HepG2 (cell line): ENCODE measurements at regions not wholly inside any gene's neighbourhood (a gene's known extent, or its start where the extent isn't known, plus 50 kb on each side); places are given as distances from the start of the nearest gene placed in this dataset.
A peak's percentile ranks its signal among the peaks of the same experiment; 100 is the strongest.

Experiments
- ATAC-seq: fragments of 200-7000 bp; cut with Tn5 transposase; 3 replicates; pipeline ENCODE4 v1.9.1; 2020; ENCODE audit warnings: mild to moderate bottlenecking, moderate library complexity
- BruUV-seq: library from RNA; stranded (reverse); fragments of 400-500 nt; replicated peaks from 2 replicates; lab custom pipeline; 2021; lab: Mats Ljungman, UMichigan
- CTCF ChIA-PET: fragments of 300-600 bp; formaldehyde crosslinking; extraction: SDS; loops from one replicate; lab custom pipeline; 2021; ENCODE audit warnings: low total read pairs, inconsistent platforms, low intra/inter-chr PET ratio; lab: Yijun Ruan, JAX
- POLR2A ChIA-PET: fragments of 350-600 bp; sonication (Branson Sonifier 250); formaldehyde crosslinking; loops from one replicate; lab custom pipeline; 2020; ENCODE audit warnings: antibody characterized with exemption, inconsistent platforms; lab: Yijun Ruan, JAX
- DNase-seq: peaks from one replicate; pipeline ENCODE4 v3.0.0-alpha.2; 2015; ENCODE audit warnings: low spot score
- FAIRE-seq: peaks from 3 replicates; lab custom pipeline; 2011; peaks lifted over from hg19 to GRCh38; lab: Jason Lieb, UNC
- H2AFZ ChIP-seq: one replicate; pipeline ENCODE4 v1.6.1; 2011; ENCODE audit warnings: low read length, inconsistent platforms
- H3K27ac ChIP-seq: fragments of 300-600 bp; 3 replicates; pipeline ENCODE4 v1.8.0; 2011; ENCODE audit warnings: mixed run types, mild to moderate bottlenecking, mixed read lengths, low read length, inconsistent platforms; ENCODE audit not compliant: insufficient read depth; ENCODE audit errors: extremely low read length
- H3K27me3 ChIP-seq, 2 experiments: fragments of 200-600 bp in 1 of 2; 2 replicates in 1 of 2; 3 replicates in 1 of 2; pipeline versions ENCODE4 v1.6.0 to v1.8.0; 2011; ENCODE audit warnings: low read length in 2 of 2, mild to moderate bottlenecking in 2 of 2, moderate library complexity in 2 of 2, inconsistent platforms in 1 of 2; ENCODE audit not compliant: insufficient read depth in 2 of 2, control insufficient read depth in 1 of 2
- H3K36me3 ChIP-seq, 2 experiments: fragments of 200-600 bp in 1 of 2; replicated peaks in 1 of 2; 2 replicates in 1 of 2; 3 replicates in 1 of 2; pipeline versions ENCODE4 v1.5.1 to v1.8.0; 2011; ENCODE audit warnings: low read length in 2 of 2, inconsistent platforms in 1 of 2; ENCODE audit not compliant: insufficient read depth in 2 of 2, control insufficient read depth in 1 of 2
- H3K4me1 ChIP-seq: 2 replicates; pipeline ENCODE4 v1.5.1; 2012; ENCODE audit warnings: low read length, inconsistent platforms; ENCODE audit not compliant: insufficient read depth
- H3K4me2 ChIP-seq: 2 replicates; pipeline ENCODE4 v1.6.0; 2011; ENCODE audit warnings: low read depth, low read length, inconsistent platforms
- H3K4me3 ChIP-seq, 3 experiments: fragments of 200-600 bp in 1 of 3; sonication (generic), shearing (Covaris generic) in 1 of 3; replicated peaks in 1 of 3; 2 replicates each; pipeline ENCODE4 v1.5.1; 2011 to 2016; ENCODE audit warnings: low read length in 3 of 3, inconsistent platforms in 2 of 3, low read depth in 2 of 3, mild to moderate bottlenecking in 2 of 3, control low read depth in 1 of 3, mixed read lengths in 1 of 3; ENCODE audit not compliant: insufficient read depth in 1 of 3
- H3K79me2 ChIP-seq: one replicate; pipeline ENCODE4 v1.6.1; 2011; ENCODE audit warnings: low read length, inconsistent platforms; ENCODE audit not compliant: insufficient read depth
- H3K9ac ChIP-seq: 2 replicates; pipeline ENCODE4 v1.6.0; 2011; ENCODE audit warnings: mild to moderate bottlenecking, low read depth, low read length, inconsistent platforms; ENCODE audit not compliant: insufficient read depth
- H3K9me3 ChIP-seq: 2 replicates; pipeline ENCODE4 v1.5.1; 2012; ENCODE audit warnings: mild to moderate bottlenecking, low read length
- H4K20me1 ChIP-seq: 2 replicates; pipeline ENCODE4 v1.6.0; 2011; ENCODE audit warnings: inconsistent platforms, mild to moderate bottlenecking, low read length, moderate library complexity; ENCODE audit not compliant: insufficient read depth
- AGO2 ChIP-seq: fragments of 200-400 bp; formaldehyde crosslinking; optimal IDR thresholded peaks from 2 replicates; pipeline ENCODE3; 2017; ENCODE audit warnings: mild to moderate bottlenecking, low read depth, low read length, moderate library complexity
- AHR ChIP-seq: IDR thresholded peaks from 2 replicates; pipeline ENCODE4 v1.6.1; 2018; ENCODE audit warnings: missing genetic modification reagents, missing compliant biosample characterization
- ARID2 ChIP-seq: sonication (generic); formaldehyde crosslinking; IDR thresholded peaks from 2 replicates; pipeline ENCODE4 v1.8.1; 2022; ENCODE audit warnings: mild to moderate bottlenecking, missing genetic modification reagents, borderline replicate concordance
- HMGA1 ChIP-seq: sonication (generic); formaldehyde crosslinking; conservative IDR thresholded peaks from 2 replicates; pipeline ENCODE4 v1.4.0; 2020; ENCODE audit warnings: missing genetic modification reagents
- NRL ChIP-seq: sonication (generic); formaldehyde crosslinking; IDR thresholded peaks from 2 replicates; pipeline ENCODE4 v1.5.0; 2020; ENCODE audit warnings: missing genetic modification reagents, mild to moderate bottlenecking, moderate library complexity, borderline replicate concordance
- PAF1 ChIP-seq: IDR thresholded peaks from 2 replicates; pipeline ENCODE4 v1.6.1; 2016; ENCODE audit warnings: missing genetic modification reagents, missing compliant biosample characterization
- RARA ChIP-seq: IDR thresholded peaks from 2 replicates; pipeline ENCODE4 v1.6.1; 2016; ENCODE audit warnings: missing genetic modification reagents, missing compliant biosample characterization
- SALL1 ChIP-seq: sonication (generic); formaldehyde crosslinking; IDR thresholded peaks from 2 replicates; pipeline ENCODE4 v1.8.0; 2022; ENCODE audit warnings: mild to moderate bottlenecking, missing genetic modification reagents
- SRF ChIP-seq: IDR thresholded peaks from 2 replicates; pipeline ENCODE4 v1.6.1; 2011; ENCODE audit warnings: mild to moderate bottlenecking, low read depth, low read length, moderate library complexity
- TRAFD1 ChIP-seq: sonication (generic); formaldehyde crosslinking; IDR thresholded peaks from 2 replicates; pipeline ENCODE4 v1.5.1; 2020; ENCODE audit warnings: missing genetic modification reagents, mild to moderate bottlenecking, borderline replicate concordance
- ZBTB37 ChIP-seq: sonication (generic); formaldehyde crosslinking; IDR thresholded peaks from 2 replicates; pipeline ENCODE4 v1.4.0; 2020; ENCODE audit warnings: mild to moderate bottlenecking, missing genetic modification reagents
- ZFP36 ChIP-seq: fragments of 150-350 bp; IDR thresholded peaks from 2 replicates; pipeline ENCODE4 v1.6.1; 2018; ENCODE audit warnings: borderline replicate concordance, low read length, low read depth; ENCODE audit not compliant: partially characterized antibody
- ZNF232 ChIP-seq: sonication (generic); formaldehyde crosslinking; IDR thresholded peaks from 2 replicates; pipeline ENCODE4 v1.4.0; 2020; ENCODE audit warnings: missing genetic modification reagents, borderline replicate concordance
- ZNF30 ChIP-seq: sonication (generic); formaldehyde crosslinking; IDR thresholded peaks from 2 replicates; pipeline ENCODE4 v1.5.0; 2020; ENCODE audit warnings: mild to moderate bottlenecking, missing genetic modification reagents
- ZNF549 ChIP-seq: sonication (generic); formaldehyde crosslinking; IDR thresholded peaks from 2 replicates; pipeline ENCODE4 v1.5.0; 2020; ENCODE audit warnings: missing genetic modification reagents
- ZNF562 ChIP-seq: sonication (generic); formaldehyde crosslinking; IDR thresholded peaks from 2 replicates; pipeline ENCODE4 v1.8.0; 2022; ENCODE audit warnings: missing genetic modification reagents, borderline replicate concordance
- ZNF589 ChIP-seq: sonication (generic); formaldehyde crosslinking; conservative IDR thresholded peaks from 2 replicates; pipeline ENCODE4 v1.8.0; 2022; ENCODE audit warnings: mild to moderate bottlenecking, moderate library complexity, missing genetic modification reagents
- ZNF7 ChIP-seq: IDR thresholded peaks from 2 replicates; pipeline ENCODE4 v1.6.1; 2016; ENCODE audit warnings: missing biosample characterization, missing genetic modification reagents
- ZSCAN9 ChIP-seq: IDR thresholded peaks from 2 replicates; pipeline ENCODE4 v1.6.1; 2016; ENCODE audit warnings: borderline replicate concordance
- WGBS: methylation state at CpG from one replicate; pipeline ENCODE4 v1.1.6; 2017; ENCODE audit warnings: low lambda C conversion rate; 5-methylcytosine and 5-hydroxymethylcytosine counted together
- in situ Hi-C: cut with HindIII; loops from 2 replicates; pipeline ENCODE4 v1.10.0; 2017; ENCODE audit warnings: low pct_unique_long_range_greater_than_20kb; ENCODE audit not compliant: extremely low pct_ligation_motif_present
- intact Hi-C: fragments of 100-400 bp; cut with micrococcal nuclease; formaldehyde crosslinking; loops from one replicate; pipeline ENCODE4 v1.10.0; 2022; ENCODE audit not compliant: unreplicated experiment

GRCh38 chr10:55367555-55367954, 566.5 kb upstream of the PCDH15 start:
- TF ChIP-seq SALL1 (CRISPR knock-in tag) (no peak), ZNF232 (CRISPR knock-in tag) (no peak), TRAFD1 (CRISPR knock-in tag) (no peak), SRF (0 out of 2 replicates have a peak, but pooled peaks have one; percentile 46), PAF1 (CRISPR knock-in tag) (no peak), ZNF549 (CRISPR knock-in tag) (no peak), ZFP36 (no peak)
- intact Hi-C loops = no loop called here
- Histone ChIP-seq H2AFZ (no peak overlapping the region), H3K27ac (no peak overlapping the region), H3K9me3 (no peaks in the 10 kb centered on the region), H4K20me1 (no peaks in the 10 kb centered on the region), H3K36me3 (no peaks in the 10 kb centered on the region), H3K4me1 (no peaks in the 10 kb centered on the region), H3K4me2 (no peak overlapping the region), H3K9ac (no peak overlapping the region), H3K79me2 (no peaks in the 10 kb centered on the region), H3K4me3 (no peak overlapping the region), H3K27me3 (no peaks in the 10 kb centered on the region)
- CTCF ChIA-PET = no interaction called here
- FAIRE-seq = no peak
- no peak for DNase-seq
- in situ Hi-C loops = no loop called here
- no TSS peak for BruUV-seq
- ATAC-seq = no peak
- POLR2A ChIA-PET = no interaction called here

GRCh38 chr10:55358539-55358938, 557.5 kb upstream of the PCDH15 start:
- Histone ChIP-seq H4K20me1 (no peaks in the 10 kb centered on the region), H3K9ac (no peak overlapping the region), H3K36me3 (no peaks in the 10 kb centered on the region), H3K27me3 (no peaks in the 10 kb centered on the region), H3K4me1 (no peaks in the 10 kb centered on the region), H3K9me3 (no peaks in the 10 kb centered on the region), H3K4me2 (no peak overlapping the region), H3K27ac (no peak overlapping the region), H3K79me2 (no peaks in the 10 kb centered on the region), H2AFZ (no peak overlapping the region), H3K4me3 (no peak overlapping the region)
- intact Hi-C loops (no loop called here), in situ Hi-C loops (no loop called here)
- POLR2A ChIA-PET = no interaction called here
- no TSS peak for BruUV-seq
- CTCF ChIA-PET = no interaction called here
- FAIRE-seq (no peak), DNase-seq (no peak), ATAC-seq (no peak)
- WGBS = 22% methylated on average over 2 of the region's 2 CpGs
- TF ChIP-seq HMGA1 (CRISPR knock-in tag) = no peak
- TF ChIP-seq ZBTB37 = no peak
- no peak for TF ChIP-seq ZNF562 (CRISPR knock-in tag)
- no peak for TF ChIP-seq ARID2 (CRISPR knock-in tag)
- no peak for TF ChIP-seq ZNF589 (CRISPR knock-in tag)
- no peak for TF ChIP-seq ZNF7 (CRISPR knock-in tag)
- TF ChIP-seq ZSCAN9 (CRISPR knock-in tag) = no peak
- no peak for TF ChIP-seq NRL
- no peak for TF ChIP-seq ZNF30
- no peak for TF ChIP-seq AGO2
- TF ChIP-seq AHR (CRISPR knock-in tag) = no peak
- no peak for TF ChIP-seq RARA (CRISPR knock-in tag)
